Head of caudate nucleus (tissue), 42 donors: ENCODE measurements at regions not wholly inside any gene's neighbourhood (a gene's known extent, or its start where the extent isn't known, plus 50 kb on each side); places are given as distances from the start of the nearest gene placed in this dataset.
A peak's percentile ranks its signal among the peaks of the same experiment; 100 is the strongest.

Experiments
- DNase-seq, 42 donors: peaks; one replicate each; pipeline versions ENCODE4 v3.0.0 to v3.0.0-alpha.2; 2020 to 2021; ENCODE audit warnings: mixed read lengths in 7 of 42
- intact Hi-C: fragments of 100-400 bp; cut with DNase I; formaldehyde crosslinking; loops from one replicate; pipeline ENCODE4 v1.15.0; 2022

DNA sequence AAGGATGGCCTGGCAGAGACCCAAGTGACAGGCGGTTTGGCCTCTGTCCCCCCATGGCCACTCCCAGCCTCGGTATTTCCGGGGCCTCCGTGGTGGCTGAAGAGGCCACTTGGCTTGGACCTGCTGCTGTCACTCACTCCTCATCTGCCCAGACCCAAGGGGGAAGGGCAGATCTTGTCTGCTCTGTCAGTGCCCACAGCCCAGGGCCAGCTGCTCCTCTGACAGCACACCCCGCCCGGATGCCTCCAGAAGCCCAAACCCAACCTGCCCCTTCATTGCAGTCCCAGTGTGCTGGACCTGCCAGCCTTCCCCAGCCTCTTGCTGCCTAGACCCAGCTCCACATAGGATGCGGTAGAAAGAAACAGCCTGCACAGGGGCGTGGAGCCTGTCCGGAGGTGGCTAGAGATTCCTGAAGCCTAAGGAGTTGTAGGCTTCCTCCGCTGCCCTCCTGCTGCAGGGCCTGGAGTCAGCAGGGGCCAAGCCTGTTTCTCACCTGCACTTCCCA, 52.0 kb downstream of the MAGEF1 start:
- DNase-seq = no peak
- intact Hi-C loops = no loop called here

DNA sequence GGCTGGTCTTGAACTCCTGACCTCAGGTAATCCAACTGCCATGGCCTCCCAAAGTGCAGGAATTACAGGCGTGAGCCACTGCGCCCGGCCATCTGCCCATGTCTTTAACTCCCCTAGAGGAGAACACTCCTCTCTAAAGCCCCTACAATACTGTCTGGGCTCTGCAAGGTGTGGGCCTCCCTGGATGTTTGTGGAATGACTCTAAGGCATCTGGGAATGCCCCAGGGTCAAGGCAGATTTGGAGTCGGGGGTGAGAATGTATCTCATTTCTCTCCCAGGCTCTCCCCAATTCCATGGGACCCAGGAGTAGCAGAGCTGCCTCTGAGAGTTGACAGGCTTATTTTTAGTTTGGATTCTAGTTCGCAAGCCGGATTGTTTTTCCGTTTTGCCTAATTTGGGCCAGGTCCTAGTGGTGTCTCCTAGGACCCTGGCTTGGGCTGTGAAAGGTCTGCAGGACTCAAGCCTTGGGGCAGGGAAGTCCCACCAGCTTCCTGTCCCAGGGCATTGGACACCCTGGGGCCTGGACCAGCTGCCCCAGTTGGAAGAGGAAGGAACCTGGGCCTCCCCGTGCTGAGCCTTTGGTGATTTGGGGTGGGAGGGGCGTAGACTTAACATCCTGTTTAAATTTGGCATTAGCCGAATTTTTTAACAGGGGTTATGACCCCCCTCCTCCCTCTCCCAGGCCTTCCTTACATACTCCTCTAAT, 53.5 kb downstream of the MAGEF1 start:
- no peak for DNase-seq
- intact Hi-C loops = no loop called here

DNA sequence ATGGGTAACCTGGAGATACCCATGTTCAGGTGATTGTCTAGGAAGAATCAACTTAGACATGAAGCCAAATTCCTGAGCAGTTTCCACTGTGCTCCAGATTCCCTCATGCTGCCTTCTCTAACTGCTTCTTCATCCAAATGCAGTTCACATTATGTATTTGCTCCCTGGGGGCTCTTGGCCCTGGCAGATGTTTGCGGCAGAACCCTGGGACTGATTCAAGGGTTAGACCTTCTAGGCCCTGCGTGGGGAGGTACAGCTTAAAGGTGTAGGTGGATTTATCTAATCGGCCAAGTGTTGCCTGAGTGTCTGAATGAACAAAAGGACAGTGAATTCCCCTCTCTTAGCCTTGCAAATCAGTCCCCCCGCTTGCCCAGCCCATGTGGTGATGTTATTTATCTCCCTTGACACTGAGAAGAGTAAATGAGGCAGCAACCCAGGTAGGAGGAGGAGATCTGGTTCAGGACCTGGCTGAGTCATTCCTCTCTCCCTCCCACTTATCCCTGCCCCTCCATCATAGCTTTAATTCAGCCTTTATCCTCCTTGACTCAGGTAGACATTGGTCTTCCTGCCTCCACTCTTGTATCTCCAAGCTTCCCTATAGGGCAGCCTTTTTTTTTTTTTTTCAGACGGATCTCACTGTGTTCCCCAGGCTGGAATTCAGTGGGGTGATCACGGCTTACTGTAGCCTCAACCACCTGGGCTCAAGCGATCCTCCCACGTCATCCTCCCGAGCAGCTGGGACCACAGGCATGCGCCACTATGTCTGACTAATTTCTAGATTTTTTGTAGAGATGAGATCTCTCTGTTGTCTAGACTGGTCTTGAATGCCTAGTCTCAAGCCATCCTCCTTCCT, 54.8 kb downstream of the MAGEF1 start:
- no peak for DNase-seq
- intact Hi-C loops = no loop called here

DNA sequence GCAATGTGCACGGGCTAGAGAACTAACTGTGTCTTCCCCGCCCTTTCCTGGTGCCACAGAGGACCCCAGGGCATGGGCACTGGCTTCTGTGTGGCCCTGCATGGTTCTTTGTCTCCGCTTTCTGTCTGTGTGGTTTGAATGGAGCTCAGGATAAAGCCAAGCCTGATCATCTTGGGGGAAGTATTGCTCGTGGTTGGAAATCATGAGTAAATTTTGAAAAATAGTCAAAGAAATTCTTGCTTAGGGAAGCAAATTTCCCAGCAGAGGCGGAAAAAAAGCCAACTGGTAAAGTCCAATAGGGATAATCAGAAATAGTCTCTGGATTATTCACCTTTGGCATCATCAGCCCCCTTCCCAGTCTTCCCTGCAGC, 55.4 kb downstream of the MAGEF1 start:
- no peak for DNase-seq

DNA sequence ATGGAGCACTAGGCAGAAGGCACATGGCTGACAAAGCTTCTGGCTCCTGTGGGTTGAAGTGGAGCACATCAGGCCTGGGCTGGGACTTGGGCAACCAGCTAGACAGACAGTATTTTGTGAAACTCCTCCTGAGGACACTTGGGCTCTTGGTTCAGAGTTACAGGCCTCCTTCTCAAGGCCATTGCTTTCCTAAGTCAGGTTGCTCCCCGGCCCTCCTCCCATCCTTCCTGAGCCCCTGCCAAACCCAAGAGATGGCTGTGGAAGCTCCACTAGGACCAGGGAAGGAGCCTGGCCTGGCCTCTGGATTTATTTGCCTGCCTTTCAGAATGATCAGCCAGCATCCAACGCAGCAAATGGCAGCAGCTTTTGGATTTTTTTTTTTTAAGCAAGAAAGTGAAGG, 56.3 kb downstream of the MAGEF1 start:
- intact Hi-C loops = no loop called here
- no peak for DNase-seq

More for the DNA sequence above, 55.4 kb downstream of the MAGEF1 start:
- intact Hi-C loops = no loop called here

DNA sequence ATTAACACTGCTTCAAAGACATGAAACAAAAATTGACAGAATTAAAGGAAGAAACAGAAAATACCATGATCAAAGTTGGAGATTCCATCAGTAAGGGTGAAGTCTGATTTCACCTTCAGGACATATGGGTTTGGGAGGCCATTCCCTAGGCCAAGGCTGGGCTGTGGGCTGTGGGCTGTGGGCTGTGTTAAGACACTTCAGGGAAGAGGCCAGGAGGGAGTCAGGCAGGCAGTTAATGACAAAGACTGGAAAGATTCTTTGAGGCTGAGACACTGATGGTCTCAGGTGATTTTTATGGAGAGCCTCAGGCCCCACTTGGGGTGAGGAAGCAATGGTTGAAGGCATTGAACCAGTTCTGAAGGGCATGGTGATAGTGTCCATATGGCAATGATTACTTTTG, 57.5 kb downstream of the MAGEF1 start:
- DNase-seq = no peak
- intact Hi-C loops = no loop called here

DNA sequence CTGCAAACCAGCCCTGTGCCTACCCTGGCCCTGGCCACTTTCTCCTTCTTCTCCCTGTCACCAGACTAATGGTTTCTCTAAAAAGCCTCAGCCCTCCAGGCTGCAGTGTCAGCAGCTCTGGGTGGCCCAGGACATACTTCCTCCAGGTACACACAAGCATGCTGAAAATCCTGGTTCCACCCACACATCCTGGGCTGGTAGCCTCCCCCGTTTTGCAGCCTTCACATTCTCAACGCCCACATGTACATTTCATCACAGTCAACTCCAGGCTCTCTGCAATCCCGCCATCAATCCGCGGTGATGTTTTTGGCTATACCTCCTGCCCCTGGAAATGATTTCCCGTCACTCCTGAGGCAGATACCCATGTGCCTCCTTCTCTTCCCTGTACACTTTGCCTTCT, 59.4 kb downstream of the MAGEF1 start:
- peak in 1 of 42 donors; percentile 14 for DNase-seq
- intact Hi-C loops = no loop called here

DNA sequence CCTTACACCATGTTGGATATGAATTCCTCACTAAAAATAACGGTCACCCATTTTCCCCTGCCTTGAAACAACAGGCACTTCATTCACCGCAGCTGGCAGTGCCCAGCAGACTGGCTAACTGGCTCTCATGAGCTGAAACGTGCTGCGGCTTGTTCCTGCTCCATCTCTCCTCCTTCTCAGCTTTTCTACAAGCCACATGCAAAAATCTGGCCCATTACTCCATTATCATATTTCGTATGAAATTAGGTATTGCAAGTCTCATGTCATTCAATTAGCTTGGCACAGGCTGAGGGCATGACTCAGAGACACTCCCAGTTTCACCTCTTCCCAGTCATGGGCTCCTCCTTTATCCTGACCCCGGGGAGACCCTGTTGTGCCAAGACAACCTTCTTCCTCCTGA, 60.0 kb downstream of the MAGEF1 start:
- intact Hi-C loops = no loop called here
- DNase-seq = no peak

DNA sequence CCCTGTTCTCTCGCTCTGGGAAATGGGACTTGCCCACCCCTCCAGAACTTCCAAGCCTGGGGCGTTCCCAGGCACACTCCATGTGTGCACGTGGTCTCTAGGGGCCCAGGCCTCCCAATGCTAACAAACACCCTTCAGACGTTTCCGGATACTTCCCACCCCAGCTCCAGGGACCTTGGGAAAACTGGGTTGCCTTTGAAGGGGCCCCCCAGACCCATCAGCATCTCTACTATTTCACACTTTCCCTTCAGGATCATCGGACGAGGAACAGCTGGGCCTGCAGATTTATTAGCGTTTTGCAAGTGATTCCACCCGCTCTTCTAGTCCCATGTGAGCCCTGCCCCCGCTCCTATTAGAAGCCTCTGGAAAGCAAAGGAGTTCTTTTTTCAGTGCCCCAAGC, 63.2 kb downstream of the MAGEF1 start:
- intact Hi-C loops = no loop called here
- DNase-seq = no peak

DNA sequence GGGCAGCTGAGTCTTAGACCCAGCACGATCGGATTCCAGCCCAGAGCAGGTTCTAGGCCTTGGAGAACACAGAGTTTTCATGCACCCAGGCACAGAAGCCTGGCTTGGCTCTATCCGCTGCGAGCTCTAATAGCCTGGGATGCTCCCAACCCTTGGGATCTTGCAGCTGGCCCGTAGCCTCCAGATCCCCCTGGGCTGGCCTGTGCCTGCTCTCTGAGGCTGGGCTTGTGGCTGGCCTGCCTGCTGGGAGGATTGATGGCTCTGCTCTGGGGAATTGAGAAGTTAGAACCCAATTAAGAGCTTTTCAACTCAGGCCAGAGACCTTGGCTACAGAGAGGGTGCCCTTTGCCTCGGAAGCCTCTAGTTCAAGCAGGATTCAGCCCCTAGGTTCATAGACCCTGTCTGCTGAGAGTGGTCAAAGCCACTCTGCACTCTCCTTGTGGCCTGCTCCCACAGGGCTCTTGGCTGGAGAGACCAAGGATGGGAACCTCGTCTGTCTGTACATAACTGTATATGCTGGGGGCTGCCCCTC, 64.4 kb downstream of the MAGEF1 start:
- intact Hi-C loops = no loop called here
- DNase-seq = no peak

DNA sequence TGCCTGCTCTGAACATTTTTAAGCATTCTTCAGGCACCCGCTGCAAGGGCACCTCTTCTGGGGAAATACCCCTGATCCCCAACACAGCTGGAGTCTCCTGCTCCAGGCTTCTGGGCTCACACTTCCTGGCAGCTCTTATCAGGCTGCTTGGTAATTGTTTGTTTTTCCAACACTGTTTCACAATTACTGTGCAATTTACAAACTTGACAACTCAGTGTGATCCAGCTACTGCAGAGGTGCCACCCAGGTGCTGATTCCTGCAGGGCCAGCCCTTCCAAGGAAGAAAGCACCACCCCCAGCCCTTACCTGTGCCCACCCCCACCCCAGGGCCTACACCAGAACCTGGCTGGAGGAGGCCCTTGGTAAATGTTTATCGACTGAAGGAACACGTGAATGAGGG, 66.5 kb downstream of the MAGEF1 start:
- intact Hi-C loops = no loop called here
- DNase-seq = no peak

DNA sequence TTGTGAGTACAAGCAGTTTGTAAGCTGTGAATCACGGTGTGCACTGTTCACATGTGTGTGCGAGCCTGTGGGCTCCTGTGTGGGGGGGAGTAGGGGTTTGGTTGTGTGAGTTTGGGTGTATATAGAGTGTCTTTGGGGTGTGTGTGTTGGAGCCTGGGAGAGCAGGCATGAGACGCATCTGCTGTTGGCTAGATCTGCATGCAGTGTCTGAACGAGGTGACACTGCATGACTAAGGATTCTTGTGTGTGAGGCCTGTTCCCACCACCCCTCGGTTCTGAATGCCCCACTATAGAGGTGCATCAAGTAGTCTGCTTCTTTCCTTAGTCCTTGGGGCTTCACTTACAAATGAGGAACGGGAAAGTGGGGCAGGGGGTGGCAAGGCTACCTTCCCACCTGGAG, 68.4 kb downstream of the MAGEF1 start:
- intact Hi-C loops = no loop called here

DNA sequence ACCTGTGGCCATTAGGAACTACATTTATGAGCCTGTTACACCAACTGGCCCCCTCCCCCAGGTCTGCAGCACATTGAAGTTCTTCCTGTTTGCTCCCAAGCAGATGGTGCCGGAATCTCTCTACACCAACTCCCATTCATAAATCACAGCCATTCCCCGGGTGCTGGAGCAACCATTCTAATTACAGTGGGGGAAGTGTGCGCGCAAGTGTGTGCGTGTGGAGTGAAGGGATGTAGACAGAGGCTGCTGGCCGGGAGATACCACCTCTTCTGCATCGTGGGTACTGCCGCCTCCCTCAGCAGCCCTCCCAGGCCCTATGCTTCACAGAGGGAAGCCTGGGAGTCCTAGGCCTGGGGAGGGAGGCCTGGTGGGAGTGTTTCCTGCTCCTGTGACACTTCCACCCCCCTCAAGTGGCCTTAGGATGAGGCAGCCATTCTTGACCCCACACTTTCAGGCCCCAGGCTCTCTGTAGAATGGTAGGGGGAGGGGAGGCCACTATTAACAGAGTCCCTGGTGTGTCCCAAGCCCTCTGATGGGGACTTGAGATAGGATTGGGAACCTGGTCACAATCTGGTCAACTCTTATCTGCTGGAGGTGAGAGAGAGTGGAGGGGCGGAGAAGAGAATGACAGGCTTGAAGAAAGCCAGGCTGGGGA, 69.1 kb downstream of the MAGEF1 start:
- DNase-seq = no peak
- intact Hi-C loops = no loop called here

More for the DNA sequence above, 68.4 kb downstream of the MAGEF1 start:
- no peak for DNase-seq

DNA sequence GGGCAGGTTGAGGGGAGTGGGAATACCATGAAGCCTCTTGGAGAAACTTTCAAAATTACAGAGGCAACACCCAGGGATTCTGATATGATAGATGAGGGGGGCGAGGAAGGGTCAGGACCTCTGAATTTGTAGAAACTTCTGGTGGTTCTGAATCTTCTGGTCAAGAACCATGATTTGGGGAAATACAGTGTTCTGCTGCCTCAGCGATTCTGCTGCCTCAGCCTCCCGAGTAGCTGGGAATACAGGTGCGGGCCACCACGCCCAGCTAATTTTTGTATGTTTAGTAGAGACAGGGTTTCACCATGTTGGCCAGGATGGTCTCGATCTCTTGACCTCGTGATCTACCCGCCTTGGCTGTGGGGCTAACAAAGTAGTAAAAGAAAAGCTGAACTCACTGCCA, 70.4 kb downstream of the MAGEF1 start:
- DNase-seq = no peak
- intact Hi-C loops = no loop called here

DNA sequence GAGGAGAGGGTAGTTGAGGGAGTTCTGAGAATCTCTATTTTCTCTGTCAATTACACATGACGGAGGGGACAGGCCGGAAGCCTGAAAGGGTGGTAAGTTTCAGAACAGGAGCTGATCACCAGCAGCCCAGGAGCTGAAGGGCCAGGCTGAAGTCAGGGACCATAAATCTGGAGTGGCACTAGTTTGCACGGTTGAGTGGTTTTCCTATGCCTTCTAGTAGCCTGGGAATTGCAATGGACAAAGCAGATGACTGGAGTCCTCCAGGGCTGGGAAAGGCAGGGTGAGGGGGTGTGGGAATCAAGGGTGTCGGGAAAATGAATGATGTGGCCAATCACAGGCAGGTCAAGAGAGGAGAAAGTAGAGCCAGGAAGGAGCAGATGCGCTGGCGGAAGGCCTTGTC, 72.5 kb downstream of the MAGEF1 start:
- no peak for DNase-seq

DNA sequence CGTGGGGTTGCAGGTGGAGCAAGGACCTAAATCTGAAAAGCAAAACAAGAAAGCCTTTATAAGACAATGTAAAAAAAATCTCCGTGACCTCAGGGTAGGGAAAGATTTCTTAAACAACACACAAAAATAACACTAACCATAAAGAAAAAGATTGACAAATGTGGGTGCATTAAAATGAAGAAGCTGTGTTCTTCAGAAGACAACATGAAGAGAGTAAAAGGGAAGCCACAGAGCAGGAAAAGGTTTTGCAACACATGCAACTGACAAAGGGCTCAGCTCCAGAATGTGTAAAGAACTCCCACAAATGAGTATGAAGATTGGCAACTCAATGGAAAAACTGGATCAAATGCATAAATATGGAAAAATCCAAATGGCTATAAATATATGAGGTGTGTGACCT, 74.2 kb downstream of the MAGEF1 start:
- intact Hi-C loops = no loop called here
- peak in 1 of 42 donors; percentile 15 for DNase-seq

More for the DNA sequence above, 72.5 kb downstream of the MAGEF1 start:
- intact Hi-C loops = no loop called here

DNA sequence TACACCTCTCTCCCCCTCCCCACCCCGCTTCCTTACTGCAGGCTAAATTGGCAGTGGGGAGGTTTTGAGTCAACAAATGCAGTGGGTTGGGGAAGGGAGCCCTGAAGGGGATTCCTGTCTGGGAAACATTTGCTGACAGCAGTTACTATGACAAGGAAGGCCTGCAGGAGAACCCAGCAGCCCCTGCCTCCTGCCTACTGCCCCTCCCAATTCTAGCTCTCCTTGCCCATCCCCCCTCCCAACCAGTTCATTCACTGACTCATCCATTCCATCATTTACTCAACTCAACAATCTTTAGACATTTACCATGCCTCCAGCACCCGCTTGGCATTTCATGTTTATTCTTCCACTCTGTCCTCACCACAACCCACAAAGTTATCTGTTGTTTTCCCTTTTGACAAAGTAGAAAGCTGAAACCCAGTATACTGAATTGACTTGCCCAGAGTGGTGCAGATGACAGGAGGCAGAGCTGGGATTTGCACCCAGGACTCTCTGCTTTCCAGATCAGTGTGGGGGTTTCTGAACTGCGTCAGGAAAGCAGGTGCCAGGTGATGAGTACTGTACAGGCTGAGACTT, 75.0 kb downstream of the MAGEF1 start:
- DNase-seq = no peak
- intact Hi-C loops = no loop called here

DNA sequence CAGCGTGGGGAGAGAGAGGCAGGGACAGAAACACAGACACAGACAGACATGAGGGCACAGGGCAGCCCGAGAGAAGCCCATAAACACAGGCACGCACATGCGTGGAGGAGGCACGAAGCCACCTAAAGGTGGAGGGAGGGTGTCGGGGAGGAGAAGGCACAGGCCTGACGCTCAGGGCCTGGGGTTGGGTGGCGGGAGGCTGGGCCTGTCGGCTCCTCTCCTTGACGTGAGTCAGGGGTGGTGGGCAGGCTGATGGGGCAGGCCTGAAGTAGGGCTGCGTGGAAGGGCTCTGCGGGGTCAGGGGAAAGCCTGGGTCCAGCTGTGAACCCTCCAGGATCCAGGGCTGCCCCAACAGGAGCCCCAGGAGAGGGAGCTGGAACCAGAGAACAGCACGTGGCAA, 74.2 kb downstream of the EPHB3 start:
- DNase-seq = no peak
- intact Hi-C loops = no loop called here

DNA sequence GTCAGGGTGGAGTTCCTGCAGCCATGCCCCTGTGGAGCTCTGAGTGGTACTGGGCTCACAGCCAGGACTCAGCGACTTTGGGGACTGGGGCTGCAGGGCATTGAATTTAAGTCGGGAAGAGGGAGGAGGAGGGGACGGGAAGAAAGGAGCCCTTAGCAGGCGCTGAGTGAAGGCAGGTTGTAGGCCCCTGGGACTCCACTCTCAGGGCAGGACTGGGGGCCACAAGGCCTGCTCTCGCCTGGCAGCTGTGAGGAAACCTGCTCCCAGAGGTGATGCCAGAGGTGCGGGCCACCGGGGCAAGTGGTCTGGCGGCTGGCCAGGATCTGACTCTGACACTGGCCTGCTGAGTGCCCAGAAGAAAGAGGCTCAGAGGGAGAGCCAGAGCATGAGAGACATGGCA, 73.5 kb downstream of the EPHB3 start:
- intact Hi-C loops = no loop called here
- DNase-seq = peak in 3 of 42 donors; percentile 2 to 20 (median 16)

DNA sequence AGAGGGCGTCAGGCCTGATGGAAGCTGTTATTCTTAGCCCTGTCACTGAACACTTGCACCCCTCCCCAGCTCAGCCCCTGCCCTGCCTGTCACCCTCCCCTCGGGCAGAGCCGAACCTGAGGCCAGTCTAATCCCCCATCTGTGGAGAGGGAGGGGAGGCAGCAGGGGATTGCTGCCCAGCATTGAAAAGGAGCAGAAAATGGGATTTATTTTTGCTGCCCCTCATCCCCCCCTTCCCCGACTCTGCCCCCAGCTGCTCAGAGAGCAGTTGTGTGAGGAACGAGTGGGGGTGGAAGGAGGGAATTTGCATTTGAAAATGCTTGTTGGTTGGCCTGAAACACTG, 71.6 kb downstream of the EPHB3 start:
- intact Hi-C loops = no loop called here
- no peak for DNase-seq
